Activated CD8-positive, alpha-beta T cell treated with anti-CD3 and anti-CD28 coated beads for 36 hours (primary cell): ENCODE measurements at regions not wholly inside any gene's neighbourhood (a gene's known extent, or its start where the extent isn't known, plus 50 kb on each side); places are given as distances from the start of the nearest gene placed in this dataset.
"Not testable (repeated sequence)": the region's sequence is repeated elsewhere in the genome, so short reads cannot be mapped to it uniquely, and the experiment has no call there.

Experiments used
- ATAC-seq: fragments of 200-7000 bp; cut with Tn5 transposase; one replicate; pipeline ENCODE4 v1.10.0; 2021; ENCODE audit warnings: mild to moderate bottlenecking, moderate library complexity
- CTCF ChIA-PET: fragments of 350-600 bp; sonication (Branson Sonifier 250); formaldehyde crosslinking; loops from one replicate; lab custom pipeline; 2021; ENCODE audit warnings: antibody characterized with exemption; lab: Charles Lee
- POLR2A ChIA-PET: fragments of 350-600 bp; sonication (Branson Sonifier 250); formaldehyde crosslinking; loops from one replicate; lab custom pipeline; 2021; ENCODE audit warnings: antibody characterized with exemption; lab: Charles Lee
- DNase-seq: peaks from one replicate; pipeline ENCODE4 v3.0.0-alpha.2; 2020
- H3K27ac Mint-ChIP-seq: one replicate; pipeline ENCODE4 v1.8.0; 2021; ENCODE audit warnings: mild to moderate bottlenecking, mixed read lengths
- H3K27me3 Mint-ChIP-seq: one replicate; pipeline ENCODE4 v1.8.0; 2021; ENCODE audit warnings: mixed read lengths
- H3K36me3 Mint-ChIP-seq: one replicate; pipeline ENCODE4 v1.8.0; 2021; ENCODE audit warnings: low read depth, mixed read lengths
- H3K4me1 Mint-ChIP-seq: one replicate; pipeline ENCODE4 v1.8.0; 2021; ENCODE audit warnings: low read depth, mixed read lengths
- H3K4me3 Mint-ChIP-seq: one replicate; pipeline ENCODE4 v1.8.0; 2021; ENCODE audit warnings: mild to moderate bottlenecking, moderate library complexity, mixed read lengths
- H3K9me3 Mint-ChIP-seq: one replicate; pipeline ENCODE4 v1.8.0; 2021; ENCODE audit warnings: mixed read lengths
- intact Hi-C: fragments of 100-400 bp; cut with micrococcal nuclease; formaldehyde crosslinking; loops from one replicate; pipeline ENCODE4 v1.10.0; 2022
- TF ChIP-seq, protein P1 (sequence below): fragments of 200-600 bp; IDR thresholded peaks from one replicate; pipeline ENCODE4 v1.8.0; 2022; ENCODE audit warnings: antibody characterized with exemption, mild to moderate bottlenecking

GRCh38 chr1:222382171-222382570, 165.7 kb downstream of the HHIPL2 start:
- intact Hi-C loops, result no loop called here
- Mint-ChIP-seq H3K36me3 (no peaks in the 10 kb centered on the region), H3K27me3 (no peaks in the 10 kb centered on the region), H3K27ac (no peak overlapping the region), H3K4me3 (no peak overlapping the region), H3K4me1 (no peaks in the 10 kb centered on the region), H3K9me3 (peaks cover 17% of the 10 kb centered on the region)
- CTCF ChIA-PET, result no interaction called here
- ATAC-seq (no peak), DNase-seq (no peak)
- TF ChIP-seq, protein P1, sequence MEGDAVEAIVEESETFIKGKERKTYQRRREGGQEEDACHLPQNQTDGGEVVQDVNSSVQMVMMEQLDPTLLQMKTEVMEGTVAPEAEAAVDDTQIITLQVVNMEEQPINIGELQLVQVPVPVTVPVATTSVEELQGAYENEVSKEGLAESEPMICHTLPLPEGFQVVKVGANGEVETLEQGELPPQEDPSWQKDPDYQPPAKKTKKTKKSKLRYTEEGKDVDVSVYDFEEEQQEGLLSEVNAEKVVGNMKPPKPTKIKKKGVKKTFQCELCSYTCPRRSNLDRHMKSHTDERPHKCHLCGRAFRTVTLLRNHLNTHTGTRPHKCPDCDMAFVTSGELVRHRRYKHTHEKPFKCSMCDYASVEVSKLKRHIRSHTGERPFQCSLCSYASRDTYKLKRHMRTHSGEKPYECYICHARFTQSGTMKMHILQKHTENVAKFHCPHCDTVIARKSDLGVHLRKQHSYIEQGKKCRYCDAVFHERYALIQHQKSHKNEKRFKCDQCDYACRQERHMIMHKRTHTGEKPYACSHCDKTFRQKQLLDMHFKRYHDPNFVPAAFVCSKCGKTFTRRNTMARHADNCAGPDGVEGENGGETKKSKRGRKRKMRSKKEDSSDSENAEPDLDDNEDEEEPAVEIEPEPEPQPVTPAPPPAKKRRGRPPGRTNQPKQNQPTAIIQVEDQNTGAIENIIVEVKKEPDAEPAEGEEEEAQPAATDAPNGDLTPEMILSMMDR, result no peak
- POLR2A ChIA-PET, result no interaction called here

DNA sequence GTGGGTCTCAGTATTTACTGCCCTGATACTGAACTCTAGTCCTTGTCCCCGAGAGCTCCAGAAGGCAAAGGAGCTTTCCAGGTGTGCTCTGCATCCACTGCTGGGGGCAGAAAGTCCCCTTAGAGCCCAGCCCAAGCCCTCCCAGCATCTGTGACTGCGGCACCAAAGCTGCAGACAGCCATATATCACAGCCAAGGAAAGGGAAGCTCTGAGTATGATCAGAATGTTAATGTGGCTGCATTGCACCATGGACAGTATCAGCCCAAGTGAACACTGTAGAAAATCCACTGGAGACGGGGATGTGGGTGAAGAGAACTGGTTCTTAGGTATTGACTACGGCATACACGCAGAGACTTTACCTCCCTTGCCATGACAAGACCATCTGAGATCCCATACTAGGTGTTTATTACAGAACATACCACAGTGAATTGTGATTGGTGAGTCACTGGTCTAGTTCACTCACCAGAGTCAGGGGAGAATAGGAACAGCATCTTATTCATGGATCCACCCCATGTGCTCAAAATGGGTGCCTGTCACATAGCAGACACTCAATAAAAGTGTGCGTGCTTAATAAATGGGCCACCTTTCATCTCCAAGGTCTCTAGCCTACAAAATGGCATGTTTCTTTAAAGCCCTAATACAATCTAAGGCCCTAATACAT, 170.3 kb downstream of the HHIPL2 start:
- TF ChIP-seq, protein P1, result no peak
- POLR2A ChIA-PET, result no interaction called here
- Mint-ChIP-seq H3K4me3 (no peak overlapping the region), H3K27me3 (no peaks in the 10 kb centered on the region), H3K9me3 (peaks cover 17% of the 10 kb centered on the region), H3K27ac (no peak overlapping the region), H3K4me1 (peaks cover 2% of the 10 kb centered on the region), H3K36me3 (no peaks in the 10 kb centered on the region)
- CTCF ChIA-PET, result no interaction called here
- DNase-seq, result no peak
- no peak for ATAC-seq
- intact Hi-C loops, result no loop called here

GRCh38 chr1:222376791-222377190, 171.1 kb downstream of the HHIPL2 start:
- CTCF ChIA-PET, result not testable (repeated sequence)

GRCh38 chr1:222375701-222376100, 172.2 kb downstream of the HHIPL2 start:
- Mint-ChIP-seq H3K27me3 (no peaks in the 10 kb centered on the region), H3K27ac (no peak overlapping the region), H3K9me3 (peaks cover 13% of the 10 kb centered on the region), H3K4me3 (no peak overlapping the region), H3K36me3 (no peaks in the 10 kb centered on the region), H3K4me1 (peaks cover 2% of the 10 kb centered on the region)
- DNase-seq (no peak), ATAC-seq (no peak)
- TF ChIP-seq, protein P1, result no peak
- POLR2A ChIA-PET, result no interaction called here
- intact Hi-C loops, result no loop called here
- CTCF ChIA-PET, result interaction anchor here (0.9 to 1.5 kb wide), 2 partner anchors 79 to 80 kb away, joined by 3 to 4 read pairs; no protein-coding TSS in a partner anchor

More at GRCh38 chr1:222376791-222377190, 171.1 kb downstream of the HHIPL2 start:
- H3K4me3 Mint-ChIP-seq, ATAC-seq, H3K27ac Mint-ChIP-seq, intact Hi-C loops, DNase-seq, H3K27me3 Mint-ChIP-seq, POLR2A ChIA-PET, H3K36me3 Mint-ChIP-seq, H3K4me1 Mint-ChIP-seq: not testable (repeated sequence)
- peaks cover 15% of the 10 kb centered on the region for H3K9me3 Mint-ChIP-seq

GRCh38 chr1:222373831-222374602, 173.9 kb downstream of the HHIPL2 start:
- intact Hi-C loops, result no loop called here
- Mint-ChIP-seq H3K27me3 (no peaks in the 10 kb centered on the region), H3K36me3 (no peaks in the 10 kb centered on the region), H3K27ac (no peak overlapping the region), H3K4me3 (no peak overlapping the region), H3K4me1 (peaks cover 2% of the 10 kb centered on the region), H3K9me3 (no peaks in the 10 kb centered on the region)
- ATAC-seq (no peak), DNase-seq (no peak)
- ChIA-PET POLR2A (no interaction called here), CTCF (no interaction called here)
- TF ChIP-seq, protein P1, result no peak
